Stimulated activated CD8-positive, alpha-beta memory T cell treated with anti-CD3 and anti-CD28 coated beads, Interleukin-7, amount 100 ng/mL, for 4 hours (primary cell): ENCODE measurements at regions not wholly inside any gene's neighbourhood (a gene's known extent, or its start where the extent isn't known, plus 50 kb on each side); places are given as distances from the start of the nearest gene placed in this dataset.
"Not testable (repeated sequence)": the region's sequence is repeated elsewhere in the genome, so short reads cannot be mapped to it uniquely, and the experiment has no call there.

Source experiments
- DNase-seq, 2 donors: peaks; one replicate each; pipeline ENCODE4 v3.0.0-alpha.2; 2020; ENCODE audit warnings: low read depth in 2 of 2

GRCh38 chr11:81888391-81888790 is 845.3 kb downstream of the FAM181B start:
- DNase-seq = no peak

- DNase-seq = no peak
Observed at GRCh38 chr11:81887671-81888070, 846.0 kb downstream of the FAM181B start.

GRCh38 chr11:81886406-81887075 is 847.1 kb downstream of the FAM181B start:
- DNase-seq = no peak

GRCh38 chr11:81874635-81875034 is 859.0 kb downstream of the FAM181B start:
- no peak for DNase-seq

GRCh38 chr11:81870815-81871214 is 862.8 kb downstream of the FAM181B start:
- DNase-seq = no peak

GRCh38 chr11:81870066-81870412 is 863.6 kb downstream of the FAM181B start:
- no peak for DNase-seq

GRCh38 chr11:81869351-81870065 is 864.2 kb downstream of the FAM181B start:
- peak; percentile 70 to 73 for DNase-seq

- DNase-seq = no peak
Observed at GRCh38 chr11:81866896-81867295, 866.8 kb downstream of the FAM181B start.

- no peak for DNase-seq
Observed at GRCh38 chr11:81857386-81857785, 876.3 kb downstream of the FAM181B start.

GRCh38 chr11:81853791-81854190 is 879.9 kb downstream of the FAM181B start:
- DNase-seq = no peak

GRCh38 chr11:81852896-81853295 is 880.8 kb downstream of the FAM181B start:
- no peak for DNase-seq

- no peak for DNase-seq
Observed at GRCh38 chr11:81840380-81840779, 893.3 kb downstream of the FAM181B start.

- DNase-seq = no peak
Observed at GRCh38 chr11:81839976-81840375, 893.7 kb downstream of the FAM181B start.

- DNase-seq = no peak
Observed at GRCh38 chr11:81839016-81839415, 894.6 kb downstream of the FAM181B start.

- DNase-seq = no peak
Observed at GRCh38 chr11:81829976-81830375, 903.7 kb downstream of the FAM181B start.

GRCh38 chr11:81825346-81825745 is 908.3 kb downstream of the FAM181B start:
- no peak for DNase-seq

- no peak for DNase-seq
Observed at GRCh38 chr11:81819462-81819861, 914.2 kb downstream of the FAM181B start.

GRCh38 chr11:81804858-81805257 is 928.8 kb downstream of the FAM181B start:
- DNase-seq = no peak

GRCh38 chr11:81802591-81802990 is 931.1 kb downstream of the FAM181B start:
- DNase-seq = no peak

- no peak for DNase-seq
Observed at GRCh38 chr11:81792416-81792815, 941.2 kb downstream of the FAM181B start.

- no peak for DNase-seq
Observed at GRCh38 chr11:81787584-81788049, 946.0 kb downstream of the FAM181B start.

- DNase-seq = no peak
Observed at GRCh38 chr11:81772166-81772565, 961.5 kb downstream of the FAM181B start.

GRCh38 chr11:81769906-81770305 is 963.8 kb downstream of the FAM181B start:
- not testable (repeated sequence) for DNase-seq
